NCI-H2196 treated with DMSO at 0.1 percent for 48 hours (cell line): ENCODE measurements at regions not wholly inside any gene's neighbourhood (a gene's known extent, or its start where the extent isn't known, plus 50 kb on each side); places are given as distances from the start of the nearest gene placed in this dataset.
"Not testable (repeated sequence)": the region's sequence is repeated elsewhere in the genome, so short reads cannot be mapped to it uniquely, and the experiment has no call there.

Experiments used
- DNase-seq: peaks from one replicate; lab custom pipeline; 2025; ENCODE audit not compliant: unreplicated experiment; lab: John Stamatoyannopoulos, UW

DNA sequence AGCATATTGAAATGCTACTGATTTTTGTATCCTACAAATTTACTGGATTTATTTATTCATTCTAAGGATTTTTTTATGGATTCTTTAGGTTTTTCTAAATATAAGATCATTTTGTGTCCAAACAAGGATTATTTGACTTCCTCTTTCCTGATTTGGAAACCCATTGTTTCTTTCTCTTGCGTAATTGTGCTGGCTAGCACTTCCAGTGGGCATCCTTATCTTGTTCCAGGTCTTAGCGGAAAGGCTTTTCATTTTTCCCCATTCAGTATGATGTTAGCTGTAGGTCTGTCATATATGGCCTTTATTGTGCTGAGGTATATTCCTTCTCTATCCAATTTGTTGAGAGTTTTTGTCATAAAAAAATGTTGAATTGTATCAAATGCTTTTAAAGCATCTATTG lies 57.2 kb upstream of the RHOJ start:
- no peak for DNase-seq

DNA sequence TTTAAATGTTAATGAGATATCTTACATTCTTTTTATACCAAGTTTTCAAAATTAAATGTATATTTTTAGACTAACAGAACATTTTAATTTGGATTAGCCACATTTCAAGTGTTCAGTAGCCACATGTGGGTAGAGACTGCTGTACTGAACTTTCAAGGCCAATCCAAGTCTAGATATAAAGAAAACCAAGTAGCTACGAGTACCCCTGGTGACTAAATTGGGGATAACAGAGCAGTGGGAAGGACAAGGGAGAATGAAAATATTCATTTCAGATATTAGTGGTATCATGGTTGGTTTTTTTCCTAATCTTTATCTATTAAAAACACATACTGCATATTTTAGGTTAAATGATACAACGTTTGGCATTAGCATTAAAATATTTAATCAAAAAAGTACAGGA lies 69.4 kb upstream of the RHOJ start:
- DNase-seq: peak; percentile 14

DNA sequence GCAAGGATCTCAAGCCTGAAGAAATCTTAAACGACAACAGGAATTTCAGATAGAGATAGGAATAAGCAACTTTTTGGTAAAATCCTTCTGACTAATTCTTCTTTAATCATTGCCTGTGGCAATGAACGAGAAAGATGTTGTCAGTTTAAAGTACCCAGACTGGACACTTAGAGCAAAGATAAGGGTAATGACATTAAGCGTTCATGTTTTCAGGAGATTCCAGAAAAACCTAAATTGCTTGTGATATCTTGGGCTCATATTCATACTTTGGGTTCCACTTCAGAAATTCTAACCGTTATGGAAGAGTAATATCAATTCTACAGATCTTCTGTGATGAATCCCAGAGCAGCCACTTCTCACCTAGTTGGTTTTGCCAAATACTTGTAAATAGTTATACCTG lies 73.7 kb upstream of the RHOJ start:
- no peak for DNase-seq

DNA sequence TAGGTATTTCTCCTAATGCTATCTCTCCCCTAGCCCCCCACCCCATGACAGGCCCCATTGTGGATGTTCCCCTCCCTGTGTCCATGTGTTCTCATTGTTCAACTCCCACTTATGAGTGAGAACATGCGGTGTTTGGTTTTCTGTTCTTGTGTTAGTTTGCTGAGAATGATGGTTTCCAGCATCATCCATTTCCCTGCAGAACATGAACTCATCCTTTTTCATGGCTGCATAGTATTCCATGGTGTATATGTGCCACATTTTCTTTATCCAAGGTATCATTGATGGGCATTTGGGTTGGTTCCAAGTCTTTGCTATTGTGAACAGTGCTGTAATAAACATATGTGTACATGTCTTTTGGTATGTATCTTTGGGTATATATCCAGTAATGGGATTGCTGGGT lies 61.2 kb upstream of the KCNH5 start:
- DNase-seq: not testable (repeated sequence)

DNA sequence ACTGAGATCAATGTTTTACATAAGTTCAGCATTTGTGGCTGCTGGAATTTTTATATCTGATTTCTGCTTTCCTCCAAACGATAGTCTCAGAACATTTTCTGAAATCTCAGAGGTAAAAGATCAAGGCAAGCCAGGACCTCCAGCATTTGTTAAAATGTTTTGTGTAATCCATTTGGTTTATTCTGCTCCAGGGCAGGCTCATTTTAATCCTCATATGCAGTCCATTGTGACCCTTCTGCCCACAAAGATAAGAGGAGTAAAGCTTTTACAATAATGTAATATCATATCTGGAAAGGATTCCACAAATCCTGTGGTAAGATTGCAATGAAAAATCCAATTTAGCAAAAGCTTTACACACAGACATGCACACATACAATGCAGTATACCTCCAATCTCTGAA lies 55.3 kb upstream of the KCNH5 start:
- DNase-seq: no peak

DNA sequence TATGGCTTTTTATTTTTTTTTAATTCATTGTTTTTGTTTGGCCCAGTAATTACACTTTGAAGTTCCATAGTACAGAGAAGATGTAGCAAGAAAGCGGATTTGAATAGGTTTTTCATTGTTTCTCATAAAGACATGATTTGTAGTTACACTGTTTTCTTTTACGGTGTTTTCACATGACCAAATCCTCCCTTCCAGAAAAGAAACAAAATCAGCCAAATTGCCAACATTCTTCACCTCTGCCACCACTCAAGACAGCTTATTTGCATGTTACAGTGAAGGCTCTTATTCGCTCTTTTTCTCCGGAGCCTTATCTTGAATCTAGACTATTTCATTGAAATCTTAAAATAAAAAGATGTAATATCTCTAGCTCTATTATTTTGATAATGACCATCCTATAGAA lies 50.9 kb upstream of the KCNH5 start:
- DNase-seq: no peak
